OCI-LY3 (cell line): ENCODE measurements at regions not wholly inside any gene's neighbourhood (a gene's known extent, or its start where the extent isn't known, plus 50 kb on each side); places are given as distances from the start of the nearest gene placed in this dataset.
"Not testable (repeated sequence)": the region's sequence is repeated elsewhere in the genome, so short reads cannot be mapped to it uniquely, and the experiment has no call there.

Source experiments
- H2AFZ ChIP-seq: fragments of 200-600, 300-600 bp; shearing (Covaris generic); 2 replicates; pipeline ENCODE4 v1.6.0; 2014; ENCODE audit warnings: antibody characterized with exemption, low read depth, low read length
- H3K27ac ChIP-seq: fragments of 200-600, 300-600 bp; sonication (generic); 2 replicates; pipeline ENCODE4 v1.5.1; 2014; ENCODE audit warnings: mild to moderate bottlenecking, low read length, moderate library complexity, mixed read lengths
- H3K27me3 ChIP-seq: fragments of 200-600, 300-600 bp; sonication (generic); 2 replicates; pipeline ENCODE4 v1.6.1; 2014; ENCODE audit warnings: low read depth, low read length, mixed read lengths
- H3K36me3 ChIP-seq: fragments of 200-600, 300-600 bp; sonication (generic); replicated peaks from 2 replicates; pipeline ENCODE3; 2014; ENCODE audit warnings: low read depth, low read length, mixed read lengths
- H3K4me1 ChIP-seq: fragments of 300-600, 200-600 bp; sonication (generic); 2 replicates; pipeline ENCODE4 v1.6.1; 2014; ENCODE audit warnings: low read length, mixed read lengths
- H3K4me2 ChIP-seq: fragments of 200-600, 300-600 bp; sonication (generic); 2 replicates; pipeline ENCODE4 v1.6.1; 2014; ENCODE audit warnings: low read length, mixed read lengths
- H3K4me3 ChIP-seq: fragments of 300-600, 200-600 bp; sonication (generic); 2 replicates; pipeline ENCODE4 v1.5.1; 2014; ENCODE audit warnings: antibody characterized with exemption, mild to moderate bottlenecking, low read length, moderate library complexity
- H3K79me2 ChIP-seq: fragments of 300-600, 200-600 bp; shearing (Covaris generic); 2 replicates; pipeline ENCODE4 v1.6.1; 2014; ENCODE audit warnings: mild to moderate bottlenecking, low read length, mixed read lengths
- H3K9ac ChIP-seq: fragments of 300-600, 200-600 bp; shearing (Covaris generic); 2 replicates; pipeline ENCODE4 v1.6.0; 2014; ENCODE audit warnings: mild to moderate bottlenecking, low read length, moderate library complexity
- H3K9me3 ChIP-seq: fragments of 200-600, 300-600 bp; shearing (Covaris generic); 2 replicates; pipeline ENCODE4 v1.6.1; 2014; ENCODE audit warnings: low read length, mixed read lengths; ENCODE audit not compliant: insufficient read depth
- H4K20me1 ChIP-seq: fragments of 200-600, 300-600 bp; sonication (generic); 2 replicates; pipeline ENCODE4 v1.6.1; 2016; ENCODE audit warnings: low read length, mixed read lengths; ENCODE audit not compliant: insufficient read depth
- EZH2phosphoT487 ChIP-seq: fragments of 200-600 bp; shearing (Covaris generic); IDR thresholded peaks from 2 replicates; pipeline ENCODE4 v1.6.1; 2018; ENCODE audit warnings: antibody characterized with exemption, mixed run types, low read depth
- TF ChIP-seq, protein P1 (sequence below): fragments of 200-600, 300-600 bp; sonication (generic); IDR thresholded peaks from 2 replicates; pipeline ENCODE4 v1.5.1; 2014; ENCODE audit warnings: antibody characterized with exemption, low read length, low read depth

- Histone ChIP-seq H3K36me3 (no peaks in the 10 kb centered on the region), H3K9ac (no peak overlapping the region), H3K79me2 (no peaks in the 10 kb centered on the region), H3K9me3 (no peaks in the 10 kb centered on the region), H3K4me1 (no peaks in the 10 kb centered on the region), H3K4me2 (no peak overlapping the region), H3K27ac (no peak overlapping the region), H4K20me1 (no peaks in the 10 kb centered on the region), H3K4me3 (no peak overlapping the region), H3K27me3 (no peaks in the 10 kb centered on the region), H2AFZ (no peak overlapping the region)
- TF ChIP-seq, protein P1, sequence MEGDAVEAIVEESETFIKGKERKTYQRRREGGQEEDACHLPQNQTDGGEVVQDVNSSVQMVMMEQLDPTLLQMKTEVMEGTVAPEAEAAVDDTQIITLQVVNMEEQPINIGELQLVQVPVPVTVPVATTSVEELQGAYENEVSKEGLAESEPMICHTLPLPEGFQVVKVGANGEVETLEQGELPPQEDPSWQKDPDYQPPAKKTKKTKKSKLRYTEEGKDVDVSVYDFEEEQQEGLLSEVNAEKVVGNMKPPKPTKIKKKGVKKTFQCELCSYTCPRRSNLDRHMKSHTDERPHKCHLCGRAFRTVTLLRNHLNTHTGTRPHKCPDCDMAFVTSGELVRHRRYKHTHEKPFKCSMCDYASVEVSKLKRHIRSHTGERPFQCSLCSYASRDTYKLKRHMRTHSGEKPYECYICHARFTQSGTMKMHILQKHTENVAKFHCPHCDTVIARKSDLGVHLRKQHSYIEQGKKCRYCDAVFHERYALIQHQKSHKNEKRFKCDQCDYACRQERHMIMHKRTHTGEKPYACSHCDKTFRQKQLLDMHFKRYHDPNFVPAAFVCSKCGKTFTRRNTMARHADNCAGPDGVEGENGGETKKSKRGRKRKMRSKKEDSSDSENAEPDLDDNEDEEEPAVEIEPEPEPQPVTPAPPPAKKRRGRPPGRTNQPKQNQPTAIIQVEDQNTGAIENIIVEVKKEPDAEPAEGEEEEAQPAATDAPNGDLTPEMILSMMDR, result no peak
- no peak for TF ChIP-seq EZH2phosphoT487
Measured at GRCh38 chr3:178109691-178110090, 426.5 kb upstream of the KCNMB2 start.

GRCh38 chr3:178112134-178112533 is 424.1 kb upstream of the KCNMB2 start:
- Histone ChIP-seq H3K27me3 (no peaks in the 10 kb centered on the region), H3K4me1 (no peaks in the 10 kb centered on the region), H3K27ac (no peak overlapping the region), H3K4me3 (no peak overlapping the region), H3K9me3 (no peaks in the 10 kb centered on the region), H3K9ac (no peak overlapping the region), H2AFZ (no peak overlapping the region), H4K20me1 (no peaks in the 10 kb centered on the region), H3K36me3 (no peaks in the 10 kb centered on the region), H3K4me2 (no peak overlapping the region), H3K79me2 (no peaks in the 10 kb centered on the region)
- TF ChIP-seq, protein P1, result no peak
- no peak for TF ChIP-seq EZH2phosphoT487

DNA sequence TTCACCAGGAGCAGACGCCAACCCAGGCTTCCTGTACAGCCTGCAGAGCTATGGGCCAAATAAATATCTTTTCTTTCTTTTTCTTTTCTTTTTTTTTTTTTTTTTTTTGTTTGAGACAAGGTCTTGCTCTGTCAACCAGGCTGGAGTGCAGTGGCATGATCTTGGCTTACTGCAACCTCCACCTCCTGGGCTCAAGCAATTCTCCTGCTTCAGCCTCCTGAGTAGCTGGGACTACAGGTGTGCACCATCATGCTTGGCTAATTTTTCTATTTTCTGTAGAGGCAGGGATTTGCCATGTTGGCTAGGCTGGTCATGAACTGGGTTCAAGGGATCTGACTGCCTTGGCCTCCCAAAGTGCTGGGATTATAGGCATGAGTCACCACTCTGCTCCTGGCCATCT is 423.7 kb upstream of the KCNMB2 start:
- not testable (repeated sequence) for H3K9ac ChIP-seq, H3K4me3 ChIP-seq, H3K4me1 ChIP-seq, H2AFZ ChIP-seq, H3K9me3 ChIP-seq, H3K36me3 ChIP-seq, H4K20me1 ChIP-seq, H3K4me2 ChIP-seq, H3K27ac ChIP-seq, H3K79me2 ChIP-seq, H3K27me3 ChIP-seq

DNA sequence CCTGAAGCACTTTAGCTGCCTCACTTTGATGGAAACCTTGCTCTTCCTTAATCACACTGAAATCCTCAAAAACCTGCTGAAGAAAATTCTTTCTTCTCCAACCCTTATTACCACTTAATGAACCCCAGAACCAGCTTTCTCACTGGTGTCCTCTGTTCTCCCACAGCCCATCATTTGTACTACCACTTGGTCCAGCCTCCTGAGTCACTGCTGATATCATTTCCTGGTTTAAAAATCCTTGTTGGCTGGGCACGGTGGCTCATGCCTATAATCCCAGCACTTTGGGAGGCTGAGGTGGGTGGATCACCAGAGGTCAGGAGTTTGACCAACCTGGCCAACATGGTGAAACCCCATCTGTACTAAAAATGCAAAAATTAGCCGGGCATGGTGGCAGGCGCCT is 418.6 kb upstream of the KCNMB2 start:
- no peaks in the 10 kb centered on the region for H3K36me3 ChIP-seq
- H3K4me2 ChIP-seq, result no peak overlapping the region
- H3K9ac ChIP-seq, result no peak overlapping the region
- H3K9me3 ChIP-seq, result no peaks in the 10 kb centered on the region
- H4K20me1 ChIP-seq, result no peaks in the 10 kb centered on the region
- no peaks in the 10 kb centered on the region for H3K4me1 ChIP-seq
- H3K4me3 ChIP-seq, result no peak overlapping the region
- no peak overlapping the region for H2AFZ ChIP-seq
- TF ChIP-seq, protein P1, result no peak
- TF ChIP-seq EZH2phosphoT487, result no peak
- H3K27me3 ChIP-seq, result no peaks in the 10 kb centered on the region
- H3K27ac ChIP-seq, result no peak overlapping the region
- H3K79me2 ChIP-seq, result no peaks in the 10 kb centered on the region

- H3K27me3 ChIP-seq, H3K79me2 ChIP-seq, H4K20me1 ChIP-seq, H3K9ac ChIP-seq, H2AFZ ChIP-seq, H3K4me3 ChIP-seq, H3K4me1 ChIP-seq, H3K9me3 ChIP-seq, H3K27ac ChIP-seq, H3K4me2 ChIP-seq, H3K36me3 ChIP-seq: not testable (repeated sequence)
Measured at GRCh38 chr3:178119608-178120295, 416.5 kb upstream of the KCNMB2 start.
